ENCODE measurements at regions not wholly inside any gene's neighbourhood (a gene's known extent, or its start where the extent isn't known, plus 50 kb on each side); places are given as distances from the start of the nearest gene placed in this dataset.
"Not testable (repeated sequence)": the region's sequence is repeated elsewhere in the genome, so short reads cannot be mapped to it uniquely, and the experiment has no call there.

DNA sequence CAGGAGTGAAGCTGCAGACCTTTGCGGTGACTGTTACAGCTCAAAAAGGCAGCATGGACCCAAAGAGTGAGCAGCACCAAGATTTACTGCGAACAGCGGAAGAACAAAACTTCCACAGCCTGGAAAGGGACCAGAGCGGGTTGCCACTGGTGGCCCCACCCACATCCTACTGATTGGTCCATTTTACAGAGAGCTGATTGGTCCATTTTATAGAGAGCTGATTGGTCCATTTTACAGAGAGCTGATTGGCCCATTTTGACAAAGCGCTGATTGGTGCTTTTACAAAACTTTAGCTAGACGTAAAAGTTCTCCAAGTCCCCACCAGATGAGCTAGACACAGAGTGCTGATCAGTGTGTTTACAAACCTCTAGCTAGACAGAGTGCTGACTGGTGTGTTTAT lies 134.2 kb upstream of the FRG1 start:
- DNase-seq = no peak

DNA sequence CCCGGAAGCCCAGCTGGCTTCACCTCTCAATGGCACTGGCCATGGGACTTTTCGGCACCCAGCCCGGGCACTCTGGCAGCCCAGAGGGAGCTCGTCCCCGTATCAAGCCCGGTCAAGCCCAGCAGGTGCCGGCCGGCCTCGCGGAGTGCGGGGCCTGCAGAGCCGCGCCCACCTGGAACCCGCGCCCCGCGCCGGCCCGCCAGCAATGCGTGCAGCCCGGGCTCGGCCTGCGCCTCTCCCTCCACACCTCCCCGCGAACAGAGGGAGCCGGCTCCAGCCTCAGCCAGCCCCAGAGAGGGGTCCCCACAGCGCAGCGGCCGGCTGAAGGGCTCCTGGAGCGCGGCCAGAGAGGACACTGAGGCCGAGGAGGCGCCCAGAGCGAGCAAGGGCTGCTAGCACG lies 133.6 kb upstream of the FRG1 start:
- DNase-seq = no peak

DNA sequence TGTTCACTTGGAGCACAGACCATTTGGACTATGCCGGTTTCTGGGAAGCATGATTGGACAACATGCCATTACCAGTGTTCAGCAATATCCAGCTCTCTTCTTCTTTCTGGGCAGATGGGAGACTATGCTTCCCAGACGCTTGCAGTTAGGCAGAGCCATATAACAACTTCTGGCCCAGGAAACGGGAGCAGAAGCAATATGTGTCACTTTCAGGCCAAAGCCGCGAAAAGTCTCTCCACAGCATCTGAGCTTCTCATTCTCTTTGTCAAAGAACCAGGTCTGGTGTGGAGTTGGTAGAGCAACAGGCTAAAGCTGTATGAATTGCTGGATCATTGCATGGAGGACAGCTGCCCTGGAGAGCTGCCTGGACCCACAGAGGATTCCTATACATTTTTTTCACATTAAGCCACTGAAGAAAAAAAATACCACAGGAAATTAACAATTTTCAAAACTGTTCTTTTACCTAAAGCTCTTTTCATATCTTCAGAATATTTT lies 131.4 kb upstream of the FRG1 start:
- DNase-seq = no peak

DNA sequence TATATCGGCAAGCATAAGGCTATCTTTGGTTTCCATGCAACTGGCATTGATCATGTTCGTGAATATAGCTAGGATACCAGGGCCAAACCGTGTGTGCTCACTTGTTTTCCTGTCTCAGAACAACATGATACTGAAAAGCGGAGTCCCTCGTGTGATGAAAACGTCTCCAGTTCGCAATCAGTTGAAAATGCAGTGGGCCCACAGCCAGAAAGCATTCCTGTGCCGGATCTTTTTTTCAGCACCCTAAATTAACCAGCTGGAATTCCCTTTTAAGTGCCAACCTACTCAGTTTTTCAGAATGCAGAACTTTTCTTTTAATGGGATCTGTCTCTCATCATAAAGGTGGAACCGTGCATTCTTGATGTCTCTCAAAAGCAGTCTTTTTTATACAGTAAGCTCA lies 130.8 kb upstream of the FRG1 start:
- no peak for DNase-seq

DNA sequence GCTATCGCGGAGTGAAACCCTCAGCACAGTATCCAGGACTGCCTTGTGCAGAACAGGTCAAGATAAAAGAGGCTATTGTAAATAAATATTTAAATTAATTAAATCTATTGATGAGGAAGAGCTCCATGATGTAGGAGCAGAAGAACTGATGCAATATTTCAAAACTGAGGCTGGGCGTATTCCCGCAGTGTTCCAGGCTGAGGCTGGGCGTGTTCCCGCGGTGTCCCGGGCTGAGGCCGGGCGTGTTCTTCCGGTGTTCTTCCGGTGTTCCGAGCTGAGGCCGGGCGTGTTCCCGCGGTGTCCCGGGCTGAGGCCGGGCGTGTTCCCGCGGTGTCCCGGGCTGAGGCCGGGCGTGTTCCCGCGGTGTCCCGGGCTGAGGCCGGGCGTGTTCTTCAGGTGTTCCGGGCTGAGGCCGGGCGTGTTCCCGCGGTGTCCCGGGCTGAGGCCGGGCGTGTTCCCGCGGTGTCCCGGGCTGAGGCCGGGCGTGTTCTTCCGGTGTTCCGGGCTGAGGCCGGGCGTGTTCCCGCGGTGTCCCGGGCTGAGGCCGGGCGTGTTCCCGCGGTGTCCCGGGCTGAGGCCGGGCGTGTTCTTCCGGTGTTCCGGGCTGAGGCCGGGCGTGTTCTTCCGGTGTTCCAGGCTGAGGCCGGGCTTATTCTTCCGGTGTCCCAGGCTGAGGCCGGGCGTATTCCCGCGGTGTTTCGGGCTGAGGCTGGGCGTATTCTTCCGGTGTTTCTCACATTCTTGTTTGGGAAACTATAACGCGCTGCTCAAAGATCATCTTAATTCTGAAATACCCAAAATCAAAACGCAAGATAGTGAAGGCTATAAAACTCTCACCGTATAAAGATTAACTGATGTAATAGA lies 130.1 kb upstream of the FRG1 start:
- DNase-seq = not testable (repeated sequence)

DNA sequence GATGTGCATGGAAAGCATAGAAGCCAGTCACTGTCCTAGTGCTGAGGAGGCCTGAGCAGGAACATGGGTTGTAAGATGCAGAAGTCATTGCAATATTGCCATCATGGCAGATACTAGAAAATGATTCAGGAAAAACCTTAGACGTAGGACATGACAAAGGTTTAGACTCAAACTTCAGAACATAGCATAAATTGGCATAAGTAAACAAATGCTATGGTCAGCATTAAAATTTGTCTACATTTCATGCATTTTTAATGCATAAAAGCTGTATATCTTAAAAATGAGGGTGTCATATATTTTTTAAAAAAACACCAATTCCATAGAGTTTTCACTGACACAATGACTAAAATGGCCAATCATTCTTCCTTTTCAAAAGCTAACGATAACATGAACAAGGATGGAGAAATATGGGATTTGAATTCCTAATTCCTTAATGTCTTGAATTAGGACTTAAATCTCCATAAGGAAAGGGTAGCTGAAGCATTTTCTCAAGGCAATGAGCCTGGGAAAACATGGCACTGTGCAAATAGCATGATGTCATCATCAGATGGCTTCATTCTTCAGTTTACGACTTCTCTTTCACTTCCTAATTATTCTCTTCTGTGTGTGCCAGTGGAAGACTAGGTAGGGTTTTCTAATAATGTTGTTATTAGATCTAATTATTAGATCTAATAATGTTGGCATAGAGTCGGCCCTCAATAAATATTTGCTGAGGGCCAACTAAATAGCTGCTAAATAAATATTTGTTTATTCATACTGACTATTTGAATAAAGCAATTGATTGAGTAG lies 125.1 kb upstream of the FRG1 start:
- DNase-seq = no peak

DNA sequence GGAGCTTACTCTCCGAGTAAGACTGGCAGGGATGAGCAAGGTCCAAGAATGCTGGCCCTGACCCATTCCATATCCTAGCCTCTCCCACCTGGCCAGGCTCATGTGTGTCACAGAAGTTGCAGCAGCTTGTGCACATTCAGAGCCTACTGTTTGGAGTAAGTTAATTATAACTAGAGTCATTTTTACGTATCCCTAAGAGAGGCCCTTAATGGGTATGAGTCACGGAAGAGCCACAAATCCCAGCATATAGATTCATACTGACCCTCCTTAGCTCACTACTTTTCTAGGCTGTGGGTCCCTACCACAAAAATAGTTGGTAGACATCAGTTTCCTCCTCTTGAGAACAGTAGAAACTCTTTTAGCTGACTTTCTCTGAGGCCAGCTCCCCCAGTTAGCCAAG lies 118.3 kb upstream of the FRG1 start:
- no peak for DNase-seq

DNA sequence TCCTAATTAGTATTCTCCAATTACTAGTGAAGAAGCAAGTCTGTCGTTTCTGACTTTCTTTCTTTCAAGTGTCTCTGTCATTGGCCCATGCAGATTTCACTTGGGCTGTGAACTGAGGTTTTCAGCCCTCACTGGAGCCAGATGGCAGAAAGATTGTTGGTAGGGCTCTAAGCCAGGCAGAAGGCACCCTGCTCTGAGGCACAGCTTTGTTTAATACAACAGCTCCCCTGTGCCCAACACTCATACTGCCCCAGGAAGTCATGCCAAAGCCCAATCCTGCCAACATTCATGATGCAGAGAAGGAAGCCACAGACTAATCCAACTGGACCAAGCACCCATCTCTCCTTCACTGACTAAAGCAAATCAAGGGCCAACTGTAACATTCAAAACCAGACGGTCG lies 117.1 kb upstream of the FRG1 start:
- peak; percentile 36 for DNase-seq

DNA sequence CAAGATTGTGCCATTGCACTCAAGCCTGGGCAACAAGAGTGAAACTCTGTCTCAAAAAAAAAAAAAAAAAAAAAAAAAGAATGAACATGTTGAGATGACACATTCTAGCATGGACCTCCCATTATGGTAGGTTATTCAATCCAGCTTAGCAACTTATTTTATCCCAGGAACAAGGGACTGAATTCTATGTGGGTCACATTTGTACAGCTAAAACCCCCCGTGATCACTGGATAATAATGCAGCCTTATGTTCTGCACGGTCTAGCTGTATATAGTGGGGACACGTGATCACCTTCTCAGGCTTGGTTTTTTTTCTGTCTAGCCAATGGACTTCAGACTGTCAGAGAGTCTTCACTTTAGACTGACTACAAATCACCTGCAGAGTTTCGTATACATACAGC lies 115.2 kb upstream of the FRG1 start:
- no peak for DNase-seq

DNA sequence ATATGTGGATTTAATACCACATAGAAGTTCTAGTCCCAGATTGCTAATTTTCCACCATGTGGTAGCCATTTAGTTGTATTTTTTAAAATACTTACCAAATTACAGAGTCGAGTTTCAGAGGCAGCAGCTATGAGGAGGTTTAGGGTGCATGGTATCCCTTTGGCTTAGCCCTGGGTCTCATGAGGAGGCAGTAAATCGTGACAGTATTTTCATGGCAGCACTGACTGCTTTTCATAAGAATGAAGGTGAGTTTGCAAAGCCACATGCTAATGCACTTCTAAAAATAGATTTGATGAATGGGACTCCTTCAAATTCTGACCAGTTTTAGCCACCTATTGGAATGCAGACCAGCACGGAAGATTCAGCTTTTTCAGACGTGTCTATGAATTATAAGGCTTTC lies 114.0 kb upstream of the FRG1 start:
- DNase-seq = no peak

DNA sequence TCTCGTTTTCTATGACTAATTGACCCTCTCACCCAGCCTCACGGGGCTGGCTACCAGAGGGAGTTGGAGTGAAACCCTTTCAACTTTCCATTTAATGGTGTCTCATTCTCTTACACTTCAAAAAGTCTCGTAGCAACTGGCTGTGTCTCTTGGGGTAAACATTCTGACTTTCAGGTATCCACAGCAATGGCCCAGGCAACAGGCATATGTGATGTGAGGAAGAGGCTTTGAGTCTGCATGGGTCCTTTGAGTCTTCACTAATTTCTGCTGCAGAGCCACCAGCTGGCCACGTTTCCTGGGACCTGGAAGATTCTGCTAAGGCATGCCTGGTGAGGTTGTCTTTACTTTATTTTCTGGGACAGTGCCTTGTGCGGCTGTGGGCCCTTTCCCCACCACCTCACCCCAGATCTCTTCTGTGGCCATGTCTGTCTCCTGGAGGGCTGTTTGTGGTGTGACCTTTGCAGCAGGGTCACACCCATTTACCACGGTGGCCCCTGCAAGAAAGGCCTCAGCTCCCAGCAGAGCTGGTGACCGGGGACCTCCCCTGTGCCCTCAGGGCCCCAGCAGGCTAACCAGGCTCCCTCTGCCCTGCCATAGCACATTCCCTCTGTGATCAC lies 112.5 kb upstream of the FRG1 start:
- no peak for DNase-seq

DNA sequence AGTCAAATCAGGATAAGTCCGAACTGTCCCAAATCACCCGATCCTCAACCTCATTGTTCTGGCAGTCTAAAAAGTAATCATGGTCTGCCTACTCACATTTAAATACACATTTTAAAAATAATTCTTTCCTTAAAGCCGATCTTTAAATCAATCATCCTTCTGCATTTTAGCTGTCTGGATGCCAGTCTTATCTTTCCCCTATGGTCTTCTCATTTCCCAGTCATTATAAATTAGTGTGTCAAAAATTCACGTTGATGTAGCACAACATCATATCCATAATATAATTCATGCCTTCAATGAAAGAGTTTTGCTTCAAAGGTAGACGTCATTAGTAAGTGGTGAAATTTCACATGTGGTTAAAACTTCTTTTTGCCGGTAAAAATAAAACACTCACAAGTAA lies 108.1 kb upstream of the FRG1 start:
- no peak for DNase-seq

DNA sequence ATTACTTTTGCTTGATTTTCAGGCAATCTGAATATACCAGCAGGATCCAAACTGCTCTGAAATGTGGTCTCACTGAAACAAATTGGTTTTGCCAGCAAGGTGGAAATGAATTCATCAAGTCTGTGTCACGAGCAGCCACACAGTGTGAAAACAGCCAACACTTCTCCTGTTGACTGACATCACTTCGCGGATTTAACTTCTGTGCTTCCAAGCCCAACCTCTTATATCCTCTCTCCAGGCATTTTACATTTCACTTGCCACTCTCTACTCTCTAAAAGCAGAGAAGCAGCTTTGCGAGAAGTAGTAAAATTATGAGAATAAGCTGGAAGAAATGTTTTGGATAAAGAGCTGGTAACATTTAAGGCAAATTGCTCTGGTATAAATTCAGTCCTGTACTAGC lies 106.1 kb upstream of the FRG1 start:
- no peak for DNase-seq

DNA sequence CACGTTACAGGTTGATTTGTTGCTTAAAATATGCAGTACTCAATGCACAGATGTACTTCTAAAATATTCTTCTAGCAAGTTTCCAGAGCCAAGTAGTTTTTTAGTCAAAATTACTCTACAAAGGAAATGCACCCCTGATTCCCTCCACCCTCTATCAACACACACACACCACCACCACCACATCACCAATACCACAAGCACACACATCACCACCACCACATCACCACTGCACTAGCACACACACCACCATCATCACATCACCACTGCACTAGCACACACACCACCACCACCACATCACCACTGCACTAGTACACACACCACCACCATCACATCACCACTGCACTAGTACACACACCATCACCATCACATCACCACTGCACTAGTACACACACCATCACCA lies 105.2 kb upstream of the FRG1 start:
- no peak for DNase-seq

DNA sequence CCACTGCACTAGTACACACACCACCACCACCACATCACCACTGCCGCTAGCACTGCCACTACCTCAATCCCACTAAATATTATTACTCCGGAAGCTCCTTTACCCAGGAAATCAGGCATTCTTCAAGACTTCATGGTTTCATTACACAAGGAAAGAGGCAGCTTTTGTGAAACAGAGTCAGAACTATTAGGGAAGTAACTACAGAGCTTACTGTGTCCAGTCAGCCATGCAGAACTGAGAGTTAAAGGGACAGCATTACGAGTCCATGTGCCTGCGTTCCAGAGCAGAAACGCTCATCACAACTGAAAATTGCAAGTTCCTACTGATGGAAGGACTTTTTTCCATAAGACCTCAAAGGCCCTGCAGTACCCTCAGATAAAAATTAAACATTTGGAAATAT lies 103.2 kb upstream of the FRG1 start:
- no peak for DNase-seq

DNA sequence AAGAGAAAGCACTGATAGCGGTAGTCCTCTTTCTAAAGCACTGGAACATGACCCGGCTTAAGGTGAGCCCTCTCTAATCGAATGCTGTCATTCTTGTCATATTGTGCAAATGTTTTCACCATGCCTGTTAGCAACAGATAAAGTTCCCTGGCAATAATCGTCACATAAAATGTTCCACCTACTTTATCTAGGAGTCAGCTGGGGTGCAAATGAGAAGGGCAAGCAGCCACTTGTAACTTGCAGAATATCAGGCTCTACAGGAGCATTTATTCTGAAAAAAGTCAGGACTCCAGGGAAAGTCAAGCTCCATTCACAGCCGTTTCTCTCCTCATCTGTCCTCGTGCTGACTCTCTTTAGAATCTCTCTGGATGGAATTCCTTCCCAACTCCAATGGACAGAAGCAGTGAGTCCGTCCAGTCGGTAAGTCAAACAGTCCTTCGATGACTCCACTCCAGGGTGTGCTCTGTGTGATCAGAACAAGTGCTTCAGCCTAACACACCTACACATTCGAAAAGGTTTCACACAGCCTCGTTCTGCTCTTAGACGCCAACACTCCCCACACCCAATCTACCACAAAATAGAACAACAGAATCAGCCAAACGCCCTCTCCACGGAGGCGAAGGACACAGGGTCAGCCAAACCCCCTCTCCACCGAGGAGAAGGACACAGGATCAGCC lies 101.7 kb upstream of the FRG1 start:
- DNase-seq = no peak

DNA sequence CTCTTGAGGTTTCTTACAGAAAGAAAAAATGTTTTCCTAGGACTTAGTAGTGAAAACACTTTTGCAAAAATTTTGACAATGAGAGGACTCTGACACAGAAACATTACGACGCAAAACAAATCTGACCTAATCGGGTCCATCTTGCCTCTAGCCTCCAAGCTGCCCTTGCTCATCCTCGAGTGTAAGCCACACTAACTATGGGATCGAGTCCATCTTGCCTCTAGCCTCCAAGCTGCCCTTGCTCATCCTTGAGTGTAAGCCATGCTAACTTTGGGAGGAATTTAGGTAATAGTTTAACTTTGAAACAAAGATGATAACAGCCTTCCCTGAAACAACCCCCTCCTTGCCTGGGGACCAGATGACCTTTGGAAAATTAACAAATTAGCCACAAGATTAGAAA lies 100.3 kb upstream of the FRG1 start:
- no peak for DNase-seq

DNA sequence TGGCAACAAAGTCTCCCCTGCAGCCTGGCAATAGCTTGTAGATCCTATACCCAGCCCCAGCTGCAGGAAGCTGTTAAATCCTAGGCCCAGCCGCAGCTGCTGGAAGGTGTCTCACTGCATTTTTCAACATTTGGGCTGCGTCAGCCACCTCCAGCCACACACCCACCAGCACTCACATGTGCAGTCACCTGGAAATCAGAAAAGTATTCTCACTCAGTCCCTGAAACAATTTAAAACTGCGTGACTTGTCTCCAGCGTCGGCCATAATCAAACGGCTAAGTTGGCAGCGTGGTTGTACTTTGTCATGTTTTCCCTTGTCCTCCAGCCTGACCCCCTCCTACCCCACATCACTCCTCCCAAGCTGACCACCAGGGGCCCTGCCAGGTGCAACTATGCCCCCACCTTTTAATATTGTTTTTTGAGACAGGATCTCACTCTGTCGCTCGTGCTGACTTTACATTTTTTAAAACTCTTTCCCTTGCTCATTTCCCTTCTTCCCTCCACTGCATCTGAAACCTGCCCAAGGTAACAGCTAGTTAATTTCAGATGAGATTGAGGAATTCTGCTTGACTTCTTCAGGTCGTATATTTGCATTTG lies 97.2 kb upstream of the FRG1 start:
- no peak for DNase-seq

DNA sequence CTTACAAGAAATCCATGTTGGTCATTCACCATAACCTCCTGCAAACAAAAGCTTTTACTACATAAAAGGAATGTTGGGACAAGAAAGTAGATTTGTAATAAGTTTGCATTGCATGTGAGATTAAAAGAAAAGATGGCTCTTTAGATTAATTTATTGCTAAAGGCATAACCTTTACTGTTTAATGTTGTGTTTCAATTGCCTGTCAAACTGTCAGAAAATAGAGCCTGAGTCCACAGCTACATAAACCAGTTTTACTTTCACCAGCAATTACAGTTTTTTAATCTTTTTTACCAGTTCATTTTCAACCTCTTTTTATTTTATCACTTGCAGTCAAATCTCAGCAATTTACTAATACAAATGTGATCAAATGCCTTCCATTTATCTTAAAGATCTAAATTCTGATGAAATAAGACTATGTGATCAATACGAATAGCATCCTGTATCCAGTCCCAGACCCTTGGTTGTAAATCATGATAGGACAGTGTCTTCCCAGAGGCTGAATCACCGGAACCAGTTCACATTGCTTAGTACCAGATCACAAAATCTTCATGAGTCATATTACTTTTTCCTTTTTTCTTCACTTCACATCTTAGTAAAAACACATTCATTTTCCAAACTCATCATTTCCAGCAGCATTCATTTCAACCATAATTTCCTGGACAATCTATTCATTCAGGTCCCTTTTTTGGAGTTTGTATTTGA lies 95.4 kb upstream of the FRG1 start:
- DNase-seq = no peak

DNA sequence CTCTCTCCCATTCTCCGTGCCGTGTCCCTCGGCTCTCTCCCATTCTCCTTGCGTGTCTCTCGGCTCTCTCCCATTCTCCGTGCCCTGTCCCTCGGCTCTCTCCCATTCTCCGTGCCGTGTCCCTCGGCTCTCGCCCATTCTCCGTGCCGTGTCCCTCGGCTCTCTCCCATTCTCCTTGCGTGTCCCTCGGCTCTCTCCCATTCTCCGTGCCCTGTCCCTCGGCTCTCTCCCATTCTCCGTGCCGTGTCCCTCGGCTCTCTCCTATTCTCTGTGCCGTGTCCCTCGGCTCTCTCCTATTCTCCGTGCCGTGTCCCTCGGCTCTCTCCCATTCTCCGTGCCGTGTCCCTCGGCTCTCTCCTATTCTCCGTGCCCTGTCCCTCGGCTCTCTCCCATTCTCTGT lies 94.6 kb upstream of the FRG1 start:
- DNase-seq = not testable (repeated sequence)

DNA sequence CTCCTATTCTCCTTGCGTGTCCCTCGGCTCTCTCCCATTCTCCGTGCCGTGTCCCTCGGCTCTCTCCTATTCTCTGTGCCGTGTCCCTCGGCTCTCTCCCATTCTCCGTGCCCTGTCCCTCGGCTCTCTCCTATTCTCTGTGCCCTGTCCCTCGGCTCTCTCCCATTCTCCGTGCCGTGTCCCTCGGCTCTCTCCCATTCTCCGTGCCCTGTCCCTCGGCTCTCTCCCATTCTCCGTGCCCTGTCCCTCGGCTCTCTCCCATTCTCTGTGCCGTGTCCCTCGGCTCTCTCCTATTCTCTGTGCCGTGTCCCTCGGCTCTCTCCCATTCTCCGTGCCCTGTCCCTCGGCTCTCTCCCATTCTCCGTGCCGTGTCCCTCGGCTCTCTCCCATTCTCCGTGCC lies 94.1 kb upstream of the FRG1 start:
- not testable (repeated sequence) for DNase-seq

DNA sequence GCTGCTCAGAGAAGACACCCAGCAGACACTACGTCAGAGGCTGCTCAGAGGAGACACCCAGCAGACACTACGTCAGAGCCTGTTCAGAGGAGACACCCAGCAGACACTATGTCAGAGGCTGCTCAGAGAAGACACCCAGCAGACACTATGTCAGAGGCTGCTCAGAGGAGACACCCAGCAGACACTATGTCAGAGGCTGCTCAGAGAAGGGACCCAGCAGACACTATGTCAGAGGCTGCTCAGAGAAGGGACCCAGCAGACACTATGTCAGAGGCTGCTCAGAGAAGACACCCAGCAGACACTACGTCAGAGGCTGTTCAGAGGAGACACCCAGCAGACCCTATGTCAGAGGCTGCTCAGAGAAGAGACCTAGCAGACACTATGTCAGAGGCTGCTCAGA lies 92.0 kb upstream of the FRG1 start:
- not testable (repeated sequence) for DNase-seq
